ENCODE measurements at regions not wholly inside any gene's neighbourhood (a gene's known extent, or its start where the extent isn't known, plus 50 kb on each side); places are given as distances from the start of the nearest gene placed in this dataset.

DNA sequence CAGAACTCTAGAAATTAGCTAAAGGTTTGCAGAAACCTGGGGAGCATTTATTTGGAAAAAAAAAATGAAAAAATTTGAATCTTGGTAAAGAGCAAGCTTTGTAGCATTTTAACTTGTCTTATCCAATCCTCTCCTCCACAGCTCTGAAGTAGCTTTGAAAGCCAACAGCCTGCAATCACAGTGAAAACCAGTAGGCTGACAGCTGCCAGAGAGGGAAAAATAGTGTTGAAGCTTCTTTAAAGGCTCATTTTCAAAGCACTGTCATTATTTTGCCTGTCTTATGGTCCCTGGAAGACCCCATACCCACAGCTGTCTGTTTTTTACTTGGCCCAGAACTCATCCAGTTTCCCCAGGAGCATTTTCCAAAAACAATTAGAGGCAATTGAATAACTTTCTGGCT, 230.8 kb upstream of the EDNRA start:
- TF ChIP-seq CTCF (IDR thresholded peaks at IDR 0.05), result no peak
- TF ChIP-seq EP300 (IDR thresholded peaks at IDR 0.05), result no peak
- TF ChIP-seq POLR2A (IDR thresholded peaks at IDR 0.05), result no peak

Data from tibial nerve (tissue), 4 donors.